ENCODE measurements at regions not wholly inside any gene's neighbourhood (a gene's known extent, or its start where the extent isn't known, plus 50 kb on each side); places are given as distances from the start of the nearest gene placed in this dataset.

DNA sequence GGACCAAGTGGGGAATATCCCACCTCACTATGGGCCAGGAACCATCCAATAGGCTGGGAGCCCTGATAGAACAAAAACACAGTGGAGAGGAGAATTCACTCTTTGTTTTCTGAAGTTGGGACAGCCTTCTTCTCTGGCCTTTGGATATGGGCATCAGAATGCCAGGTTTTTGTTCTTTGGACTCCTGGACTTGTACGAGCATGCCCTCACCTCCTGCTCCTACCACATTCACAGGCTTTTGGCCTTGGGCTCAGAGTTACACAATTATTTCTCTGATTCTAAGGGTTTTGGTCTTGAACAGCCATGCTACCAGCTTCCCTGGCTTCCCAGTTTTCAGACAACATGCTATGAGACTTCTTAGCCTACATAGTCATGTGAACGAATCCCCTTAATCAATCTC is 732.9 kb upstream of the VRK2 start:
- DNase-seq = no peak

DNA sequence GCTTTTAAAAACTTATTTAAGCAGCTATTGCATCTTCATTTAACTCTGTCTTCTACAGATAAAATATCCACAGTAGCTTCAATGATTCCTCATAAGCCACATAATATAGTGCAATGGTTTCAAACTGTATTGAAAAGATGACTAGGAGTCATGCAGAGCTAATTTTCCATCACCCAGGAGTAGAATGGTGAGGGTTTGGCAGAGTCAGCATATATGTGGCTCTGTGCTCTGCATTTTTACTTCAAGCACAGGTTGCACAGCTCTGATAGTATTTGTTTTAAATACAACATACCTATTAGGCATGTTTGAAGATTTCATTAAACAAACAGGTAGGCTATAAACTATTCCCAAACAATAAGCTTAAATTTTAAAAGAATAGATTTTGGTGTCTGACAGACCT is 731.9 kb upstream of the VRK2 start:
- Histone ChIP-seq H3K4me1 (no peaks in the 10 kb centered on the region), H3K4me3 (no peak overlapping the region), H3K9me3 (peaks cover 0 to 3% (median 0%) of the 10 kb centered on the region in 4 donors), H3K36me3 (no peaks in the 10 kb centered on the region), H3K27me3 (no peaks in the 10 kb centered on the region), H3K27ac (no peak overlapping the region)
- TF ChIP-seq, protein P1, sequence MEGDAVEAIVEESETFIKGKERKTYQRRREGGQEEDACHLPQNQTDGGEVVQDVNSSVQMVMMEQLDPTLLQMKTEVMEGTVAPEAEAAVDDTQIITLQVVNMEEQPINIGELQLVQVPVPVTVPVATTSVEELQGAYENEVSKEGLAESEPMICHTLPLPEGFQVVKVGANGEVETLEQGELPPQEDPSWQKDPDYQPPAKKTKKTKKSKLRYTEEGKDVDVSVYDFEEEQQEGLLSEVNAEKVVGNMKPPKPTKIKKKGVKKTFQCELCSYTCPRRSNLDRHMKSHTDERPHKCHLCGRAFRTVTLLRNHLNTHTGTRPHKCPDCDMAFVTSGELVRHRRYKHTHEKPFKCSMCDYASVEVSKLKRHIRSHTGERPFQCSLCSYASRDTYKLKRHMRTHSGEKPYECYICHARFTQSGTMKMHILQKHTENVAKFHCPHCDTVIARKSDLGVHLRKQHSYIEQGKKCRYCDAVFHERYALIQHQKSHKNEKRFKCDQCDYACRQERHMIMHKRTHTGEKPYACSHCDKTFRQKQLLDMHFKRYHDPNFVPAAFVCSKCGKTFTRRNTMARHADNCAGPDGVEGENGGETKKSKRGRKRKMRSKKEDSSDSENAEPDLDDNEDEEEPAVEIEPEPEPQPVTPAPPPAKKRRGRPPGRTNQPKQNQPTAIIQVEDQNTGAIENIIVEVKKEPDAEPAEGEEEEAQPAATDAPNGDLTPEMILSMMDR (IDR thresholded peaks at IDR 0.05) = no peak
- TF ChIP-seq POLR2A (IDR thresholded peaks at IDR 0.05) = no peak
- DNase-seq = no peak

More for the DNA sequence above, 732.9 kb upstream of the VRK2 start:
- peaks cover 0 to 3% (median 0%) of the 10 kb centered on the region in 4 donors for H3K9me3 ChIP-seq
- H3K36me3 ChIP-seq = no peaks in the 10 kb centered on the region
- no peak for TF ChIP-seq POLR2A (IDR thresholded peaks at IDR 0.05)
- TF ChIP-seq, protein P1 (IDR thresholded peaks at IDR 0.05) = no peak
- H3K4me1 ChIP-seq = no peaks in the 10 kb centered on the region
- H3K27ac ChIP-seq = no peak overlapping the region
- no peak overlapping the region for H3K4me3 ChIP-seq
- no peaks in the 10 kb centered on the region for H3K27me3 ChIP-seq

DNA sequence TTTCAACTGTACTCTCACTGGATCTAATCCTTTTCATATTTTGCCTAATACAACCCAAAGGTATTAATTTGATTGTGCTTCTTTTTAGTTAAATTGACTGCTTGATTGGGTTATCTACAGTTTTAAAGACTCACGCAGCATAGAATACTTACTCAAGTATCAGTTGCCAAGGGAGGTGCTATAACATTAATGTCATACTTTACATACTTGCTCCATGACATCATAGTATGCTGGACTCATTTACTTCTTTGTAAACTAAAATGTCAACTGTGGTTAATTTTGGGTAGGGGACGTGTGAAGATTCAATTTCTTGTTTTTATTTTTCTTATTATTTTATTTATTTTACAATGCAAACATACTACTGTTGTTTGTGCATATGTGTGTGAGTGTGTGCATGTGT is 716.2 kb upstream of the VRK2 start:
- Histone ChIP-seq H3K27ac (no peak overlapping the region), H3K4me1 (no peaks in the 10 kb centered on the region), H3K27me3 (no peaks in the 10 kb centered on the region), H3K36me3 (no peaks in the 10 kb centered on the region), H3K4me3 (no peak overlapping the region), H3K9me3 (no peaks in the 10 kb centered on the region)
- no peak for DNase-seq
- TF ChIP-seq, protein P1 (IDR thresholded peaks at IDR 0.05) = no peak
- no peak for TF ChIP-seq POLR2A (IDR thresholded peaks at IDR 0.05)

DNA sequence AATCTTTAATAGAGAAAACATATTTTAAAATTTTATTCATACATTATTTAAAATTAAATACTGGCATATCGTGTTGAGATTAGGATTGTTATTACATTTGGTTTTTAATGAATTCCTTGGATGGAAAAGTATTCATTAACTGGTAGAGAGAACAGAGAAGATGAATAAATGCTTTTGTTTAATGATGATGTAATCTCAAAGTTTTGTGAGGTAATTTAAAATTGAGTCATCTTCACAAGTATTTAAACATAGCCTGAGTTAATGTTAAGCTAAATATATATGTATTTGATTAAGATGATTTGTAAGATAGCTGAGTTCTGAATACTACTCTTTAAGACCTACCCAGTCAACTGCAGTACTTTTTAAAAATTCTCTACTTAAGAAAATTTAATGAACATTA is 713.4 kb upstream of the VRK2 start:
- Histone ChIP-seq H3K4me1 (no peaks in the 10 kb centered on the region), H3K27ac (no peak overlapping the region), H3K36me3 (no peaks in the 10 kb centered on the region), H3K27me3 (no peaks in the 10 kb centered on the region), H3K9me3 (no peaks in the 10 kb centered on the region), H3K4me3 (no peak overlapping the region)
- DNase-seq = no peak
- TF ChIP-seq, protein P1 (IDR thresholded peaks at IDR 0.05) = no peak
- no peak for TF ChIP-seq POLR2A (IDR thresholded peaks at IDR 0.05)

DNA sequence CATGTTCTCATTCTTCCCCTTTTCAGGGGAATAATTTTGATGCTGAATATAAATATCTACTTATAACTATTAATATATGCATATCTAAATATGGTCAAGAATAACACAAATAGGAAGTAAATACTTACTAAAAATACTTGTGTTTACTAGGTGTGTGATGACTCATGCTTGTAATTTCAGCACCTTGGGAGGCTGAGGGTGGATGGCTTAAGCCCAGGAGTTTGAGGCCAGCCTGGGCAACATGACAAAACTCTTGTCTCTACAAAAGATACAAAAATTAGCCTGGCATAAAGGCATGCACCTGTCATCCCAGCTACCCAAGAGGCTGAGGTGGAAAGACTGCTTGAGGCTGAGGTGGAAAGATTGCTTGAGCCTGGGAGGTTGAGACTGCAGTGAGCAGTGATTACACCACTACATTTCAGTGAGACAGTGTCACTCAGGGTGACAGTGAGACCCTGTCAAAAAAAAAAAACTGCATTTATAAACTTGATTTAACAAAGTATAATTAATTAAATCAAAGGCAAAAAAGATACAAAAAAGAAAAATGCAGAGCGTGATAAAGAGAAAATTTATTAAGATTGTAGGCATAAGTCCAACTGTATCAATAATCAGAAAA is 703.1 kb upstream of the VRK2 start:
- Histone ChIP-seq H3K4me3 (no peak overlapping the region), H3K36me3 (no peaks in the 10 kb centered on the region), H3K4me1 (no peaks in the 10 kb centered on the region), H3K9me3 (no peaks in the 10 kb centered on the region), H3K27ac (no peak overlapping the region), H3K27me3 (no peaks in the 10 kb centered on the region)
- TF ChIP-seq, protein P1 (IDR thresholded peaks at IDR 0.05) = no peak
- no peak for TF ChIP-seq POLR2A (IDR thresholded peaks at IDR 0.05)
- DNase-seq = no peak

DNA sequence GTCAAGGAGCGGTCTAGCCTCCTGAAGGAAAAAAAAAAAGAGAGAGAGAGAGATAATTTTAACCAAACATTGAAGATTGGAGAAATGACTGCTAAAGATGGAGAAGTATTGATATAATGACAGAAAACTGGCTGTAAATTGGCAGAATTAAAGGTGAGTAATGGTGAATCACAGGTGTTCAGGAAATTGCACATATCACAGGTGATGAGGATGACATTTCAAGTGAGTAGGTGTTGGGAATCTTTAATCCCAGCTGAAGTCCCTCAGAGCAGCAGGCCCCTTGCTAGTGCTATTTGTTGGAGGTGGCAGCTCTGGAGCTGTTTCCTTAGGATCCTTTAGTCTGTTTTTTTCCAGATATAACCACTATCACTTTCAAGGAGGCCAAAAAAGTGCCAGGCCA is 678.4 kb upstream of the VRK2 start:
- H3K4me1 ChIP-seq = no peaks in the 10 kb centered on the region
- DNase-seq = no peak
- no peaks in the 10 kb centered on the region for H3K27me3 ChIP-seq
- TF ChIP-seq, protein P1 (IDR thresholded peaks at IDR 0.05) = no peak
- TF ChIP-seq POLR2A (IDR thresholded peaks at IDR 0.05) = no peak
- H3K9me3 ChIP-seq = no peaks in the 10 kb centered on the region
- H3K27ac ChIP-seq = no peak overlapping the region
- H3K36me3 ChIP-seq = no peaks in the 10 kb centered on the region
- no peak overlapping the region for H3K4me3 ChIP-seq
